Gastrocnemius medialis (tissue), 4 donors: ENCODE measurements at regions not wholly inside any gene's neighbourhood (a gene's known extent, or its start where the extent isn't known, plus 50 kb on each side); places are given as distances from the start of the nearest gene placed in this dataset.

ENCODE experiments used
- CTCF ChIP-seq, 5 experiments: fragments of 450-650 bp in 3 of 5; fragments of 200-600 bp in 2 of 5; sonication (generic) in 2 of 5; IDR thresholded peaks in 4 of 5; conservative IDR thresholded peaks in 1 of 5; 1 replicate in 4 of 5; 2 replicates in 1 of 5; pipeline ENCODE4 v1.5.1; 2016 to 2019; ENCODE audit warnings: antibody characterized with exemption in 5 of 5, mild to moderate bottlenecking in 3 of 5, moderate library complexity in 3 of 5
- POLR2A ChIP-seq, 2 donors: fragments of 450-650 bp; IDR thresholded peaks; one replicate each; pipeline ENCODE4 v1.6.1; 2017; ENCODE audit warnings: antibody characterized with exemption in 2 of 2, mild to moderate bottlenecking in 2 of 2, moderate library complexity in 2 of 2

- TF ChIP-seq CTCF (IDR thresholded peaks at IDR 0.05 in 4 of 5, conservative IDR thresholded peaks at IDR 0.05 in 1 of 5) (no peak), POLR2A (IDR thresholded peaks at IDR 0.05) (no peak)
These were observed 100.2 kb upstream of the GREM2 start for GRCh38 chr1:240712014-240712731.
